ENCODE measurements at regions not wholly inside any gene's neighbourhood (a gene's known extent, or its start where the extent isn't known, plus 50 kb on each side); places are given as distances from the start of the nearest gene placed in this dataset.

DNA sequence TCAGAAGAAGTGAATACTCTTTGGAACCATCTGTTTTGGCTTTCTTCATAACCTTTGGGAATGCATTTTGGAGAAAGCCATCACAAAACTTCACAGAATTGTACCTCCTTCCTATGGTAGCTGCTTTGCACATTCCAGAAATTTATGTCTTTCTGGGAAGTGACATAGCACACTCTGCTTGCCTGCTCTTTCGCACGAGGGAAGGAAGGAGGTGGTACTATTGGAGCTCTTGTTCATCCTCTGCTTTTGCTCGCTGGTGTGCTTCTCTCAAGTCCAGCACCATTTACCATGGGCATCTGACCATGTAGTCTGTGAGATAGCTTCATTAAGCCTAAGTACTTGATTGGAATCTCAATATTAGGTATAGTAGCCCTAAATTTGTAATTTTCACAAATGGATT lies 473.3 kb upstream of the SLC35B3 start:
- ATAC-seq = no peak
- intact Hi-C loops (cut with DNase I; ENCODE audit: low total_unique reads) (no loop called here), in situ Hi-C loops (cut with MboI; ENCODE audit: low sequenced_read_pairs in 4 of 4) (no loop called here)
- no peaks in the 10 kb centered on the region for H3K27me3 ChIP-seq
- no peak overlapping the region for H3K27ac ChIP-seq
- H3K4me3 ChIP-seq = no peak overlapping the region
- no peaks in the 10 kb centered on the region for H3K36me3 ChIP-seq
- H3K9me3 ChIP-seq = peaks cover 0 to 4% (median 0%) of the 10 kb centered on the region in 3 donors
- no peak for TF ChIP-seq POLR2A (IDR thresholded peaks at IDR 0.05)
- TF ChIP-seq, protein P1, sequence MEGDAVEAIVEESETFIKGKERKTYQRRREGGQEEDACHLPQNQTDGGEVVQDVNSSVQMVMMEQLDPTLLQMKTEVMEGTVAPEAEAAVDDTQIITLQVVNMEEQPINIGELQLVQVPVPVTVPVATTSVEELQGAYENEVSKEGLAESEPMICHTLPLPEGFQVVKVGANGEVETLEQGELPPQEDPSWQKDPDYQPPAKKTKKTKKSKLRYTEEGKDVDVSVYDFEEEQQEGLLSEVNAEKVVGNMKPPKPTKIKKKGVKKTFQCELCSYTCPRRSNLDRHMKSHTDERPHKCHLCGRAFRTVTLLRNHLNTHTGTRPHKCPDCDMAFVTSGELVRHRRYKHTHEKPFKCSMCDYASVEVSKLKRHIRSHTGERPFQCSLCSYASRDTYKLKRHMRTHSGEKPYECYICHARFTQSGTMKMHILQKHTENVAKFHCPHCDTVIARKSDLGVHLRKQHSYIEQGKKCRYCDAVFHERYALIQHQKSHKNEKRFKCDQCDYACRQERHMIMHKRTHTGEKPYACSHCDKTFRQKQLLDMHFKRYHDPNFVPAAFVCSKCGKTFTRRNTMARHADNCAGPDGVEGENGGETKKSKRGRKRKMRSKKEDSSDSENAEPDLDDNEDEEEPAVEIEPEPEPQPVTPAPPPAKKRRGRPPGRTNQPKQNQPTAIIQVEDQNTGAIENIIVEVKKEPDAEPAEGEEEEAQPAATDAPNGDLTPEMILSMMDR (IDR thresholded peaks at IDR 0.05 in 4 of 5, conservative IDR thresholded peaks at IDR 0.05 in 1 of 5) = no peak
- no peak for DNase-seq
- H3K4me1 ChIP-seq = no peaks in the 10 kb centered on the region

DNA sequence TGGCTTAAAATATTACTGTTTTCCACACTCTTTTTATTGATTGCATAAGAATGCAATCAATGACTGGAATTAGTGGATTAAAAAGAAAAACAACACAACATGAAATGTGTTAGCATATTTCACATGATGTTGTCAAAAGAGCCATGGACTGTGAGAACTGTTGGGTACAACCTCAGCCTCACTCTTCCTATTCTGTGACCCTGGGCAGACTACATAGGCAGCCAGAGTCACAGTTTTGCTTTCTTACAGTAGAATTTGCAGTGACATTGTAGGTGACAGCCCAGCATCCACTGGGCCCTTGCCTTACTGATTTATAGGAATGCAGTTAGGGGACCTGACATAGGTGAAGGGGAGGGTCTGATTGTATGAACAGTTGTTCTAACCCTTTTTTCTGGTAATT lies 471.4 kb upstream of the SLC35B3 start:
- Histone ChIP-seq H3K27ac (no peak overlapping the region), H3K4me3 (no peak overlapping the region), H3K9me3 (no peaks in the 10 kb centered on the region), H3K27me3 (no peaks in the 10 kb centered on the region), H3K4me1 (no peaks in the 10 kb centered on the region), H3K36me3 (no peaks in the 10 kb centered on the region)
- DNase-seq = no peak
- no peak for ATAC-seq
- in situ Hi-C loops (cut with MboI; ENCODE audit: low sequenced_read_pairs in 4 of 4) (no loop called here), intact Hi-C loops (cut with DNase I; ENCODE audit: low total_unique reads) (no loop called here)
- TF ChIP-seq POLR2A (IDR thresholded peaks at IDR 0.05) = no peak
- TF ChIP-seq, protein P1 (IDR thresholded peaks at IDR 0.05 in 4 of 5, conservative IDR thresholded peaks at IDR 0.05 in 1 of 5) = no peak

DNA sequence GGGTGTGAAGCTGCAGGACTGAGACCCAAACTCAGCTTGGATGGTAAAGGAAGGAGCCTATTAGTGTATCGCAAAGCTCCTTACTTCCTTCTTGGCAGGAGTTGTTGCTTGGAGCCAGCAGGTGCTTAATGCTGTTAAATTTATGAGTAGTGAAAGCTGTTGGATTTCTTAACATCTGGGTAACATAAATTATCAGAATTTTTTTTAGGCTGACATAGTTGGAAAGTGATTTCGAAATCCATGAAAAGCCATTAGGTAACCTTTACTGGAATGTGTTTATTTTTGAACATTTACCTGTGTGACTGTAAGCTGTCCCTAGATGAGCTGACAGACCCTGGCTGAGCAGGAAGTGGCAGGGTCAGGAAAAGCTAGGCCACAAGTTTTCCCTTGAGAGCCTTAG lies 470.4 kb upstream of the SLC35B3 start:
- no peak overlapping the region for H3K4me3 ChIP-seq
- H3K27ac ChIP-seq = no peak overlapping the region
- in situ Hi-C loops (cut with MboI; ENCODE audit: low sequenced_read_pairs in 4 of 4) = no loop called here
- no peak for TF ChIP-seq POLR2A (IDR thresholded peaks at IDR 0.05)
- TF ChIP-seq, protein P1 (IDR thresholded peaks at IDR 0.05 in 4 of 5, conservative IDR thresholded peaks at IDR 0.05 in 1 of 5) = no peak
- no peaks in the 10 kb centered on the region for H3K4me1 ChIP-seq
- no peaks in the 10 kb centered on the region for H3K9me3 ChIP-seq
- no peak for ATAC-seq
- no peaks in the 10 kb centered on the region for H3K27me3 ChIP-seq
- intact Hi-C loops (cut with DNase I; ENCODE audit: low total_unique reads) = no loop called here
- DNase-seq = no peak
- H3K36me3 ChIP-seq = no peaks in the 10 kb centered on the region

DNA sequence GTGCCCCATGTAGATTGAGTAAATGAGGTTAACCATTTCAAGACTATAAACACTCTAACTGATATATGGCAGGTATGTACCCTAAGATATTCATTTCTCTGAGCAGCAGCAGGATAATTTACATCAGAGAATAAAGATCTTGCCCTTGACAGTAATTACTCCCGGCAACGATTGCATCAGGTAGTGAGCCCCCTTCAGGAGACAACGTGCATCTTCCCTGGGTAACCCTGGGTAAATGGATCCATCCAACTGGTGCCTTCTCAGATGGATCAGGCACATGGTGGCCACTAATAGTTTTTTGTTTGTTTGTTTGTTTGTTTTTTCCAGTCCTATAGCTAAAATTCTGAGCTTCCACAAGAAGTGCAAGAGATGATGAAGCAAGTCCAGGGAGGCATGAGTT lies 469.4 kb upstream of the SLC35B3 start:
- TF ChIP-seq, protein P1 (IDR thresholded peaks at IDR 0.05 in 4 of 5, conservative IDR thresholded peaks at IDR 0.05 in 1 of 5) = no peak
- no peak for TF ChIP-seq POLR2A (IDR thresholded peaks at IDR 0.05)
- DNase-seq = no peak
- Histone ChIP-seq H3K27ac (no peak overlapping the region), H3K36me3 (no peaks in the 10 kb centered on the region), H3K4me1 (no peaks in the 10 kb centered on the region), H3K9me3 (no peaks in the 10 kb centered on the region), H3K27me3 (no peaks in the 10 kb centered on the region), H3K4me3 (no peak overlapping the region)
- intact Hi-C loops (cut with DNase I; ENCODE audit: low total_unique reads) (no loop called here), in situ Hi-C loops (cut with MboI; ENCODE audit: low sequenced_read_pairs in 4 of 4) (no loop called here)
- ATAC-seq = no peak

DNA sequence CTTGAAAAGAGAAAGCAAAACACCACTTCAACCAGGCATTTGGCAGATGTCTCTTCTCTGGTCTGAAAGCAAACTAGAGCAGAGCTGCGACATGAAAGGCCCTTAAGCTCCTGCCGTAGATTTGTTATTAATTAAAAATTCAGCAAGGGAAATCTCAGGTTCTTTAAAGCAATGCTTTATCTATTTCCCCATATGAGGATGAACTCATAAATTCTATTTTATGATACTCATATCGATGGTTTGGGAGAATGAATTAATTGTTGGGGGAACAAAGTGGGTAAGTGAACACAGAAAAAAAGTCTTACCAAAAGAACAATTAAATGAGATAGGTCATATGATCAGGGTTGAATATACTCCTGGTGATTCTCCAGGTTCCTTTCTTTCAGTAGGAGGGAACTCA lies 464.7 kb upstream of the SLC35B3 start:
- in situ Hi-C loops (cut with MboI; ENCODE audit: low sequenced_read_pairs in 4 of 4) = no loop called here
- Histone ChIP-seq H3K27me3 (no peaks in the 10 kb centered on the region), H3K9me3 (no peaks in the 10 kb centered on the region), H3K36me3 (no peaks in the 10 kb centered on the region), H3K4me3 (no peak overlapping the region), H3K27ac (no peak overlapping the region), H3K4me1 (no peaks in the 10 kb centered on the region)
- DNase-seq = no peak
- intact Hi-C loops (cut with DNase I; ENCODE audit: low total_unique reads) = no loop called here
- ATAC-seq = no peak
- TF ChIP-seq POLR2A (IDR thresholded peaks at IDR 0.05) = no peak
- TF ChIP-seq, protein P1 (IDR thresholded peaks at IDR 0.05 in 4 of 5, conservative IDR thresholded peaks at IDR 0.05 in 1 of 5) = no peak

Measured in gastrocnemius medialis (tissue), 4 donors.